ENCODE measurements at regions not wholly inside any gene's neighbourhood (a gene's known extent, or its start where the extent isn't known, plus 50 kb on each side); places are given as distances from the start of the nearest gene placed in this dataset.

GRCh38 chr10:124222988-124223710 lies 129.8 kb upstream of the CHST15 start:
- no peak for DNase-seq (ENCODE audit: low read depth, low spot score)
- no peak overlapping the region for H3K4me3 ChIP-seq (ENCODE audit: low read length)
- no peaks in the 10 kb centered on the region for H3K27me3 ChIP-seq (ENCODE audit: control insufficient read depth, insufficient read depth, low read length)
- no peaks in the 10 kb centered on the region for H3K4me1 ChIP-seq (ENCODE audit: control insufficient read depth, insufficient read depth, low read length)
- no CpG with 5 or more reads among the region's 10 CpGs for WGBS (ENCODE audit: insufficient coverage, insufficient read length)
- H3K27ac ChIP-seq (ENCODE audit: low read length): no peak overlapping the region
- no peaks in the 10 kb centered on the region for H3K36me3 ChIP-seq (ENCODE audit: control insufficient read depth, insufficient read depth, low read length)
- no peaks in the 10 kb centered on the region; the same call in 1 of the 2 replicates for H3K9me3 ChIP-seq (ENCODE audit: control insufficient read depth, insufficient read depth, low read length)

GRCh38 chr10:124222318-124222987 lies 129.1 kb upstream of the CHST15 start:
- Histone ChIP-seq H3K4me3 (ENCODE audit: low read length) (no peak overlapping the region), H3K9me3 (ENCODE audit: control insufficient read depth, insufficient read depth, low read length) (no peaks in the 10 kb centered on the region; the same call in 1 of the 2 replicates), H3K27me3 (ENCODE audit: control insufficient read depth, insufficient read depth, low read length) (no peaks in the 10 kb centered on the region), H3K4me1 (ENCODE audit: control insufficient read depth, insufficient read depth, low read length) (no peaks in the 10 kb centered on the region), H3K27ac (ENCODE audit: low read length) (no peak overlapping the region), H3K36me3 (ENCODE audit: control insufficient read depth, insufficient read depth, low read length) (no peaks in the 10 kb centered on the region)
- DNase-seq (ENCODE audit: low read depth, low spot score): no peak
- no CpG with 5 or more reads among the region's 15 CpGs for WGBS (ENCODE audit: insufficient coverage, insufficient read length)

- WGBS (ENCODE audit: insufficient coverage, insufficient read length): no CpG with 5 or more reads among the region's 22 CpGs
- Histone ChIP-seq H3K4me1 (ENCODE audit: control insufficient read depth, insufficient read depth, low read length) (no peaks in the 10 kb centered on the region), H3K27ac (ENCODE audit: low read length) (no peak overlapping the region), H3K4me3 (ENCODE audit: low read length) (no peak overlapping the region), H3K9me3 (ENCODE audit: control insufficient read depth, insufficient read depth, low read length) (no peaks in the 10 kb centered on the region; the same call in 1 of the 2 replicates), H3K36me3 (ENCODE audit: control insufficient read depth, insufficient read depth, low read length) (no peaks in the 10 kb centered on the region), H3K27me3 (ENCODE audit: control insufficient read depth, insufficient read depth, low read length) (no peaks in the 10 kb centered on the region)
- DNase-seq (ENCODE audit: low read depth, low spot score): no peak
Measured at GRCh38 chr10:124221356-124222317, 128.2 kb upstream of the CHST15 start.

- no peaks in the 10 kb centered on the region for H3K36me3 ChIP-seq (ENCODE audit: control insufficient read depth, insufficient read depth, low read length)
- H3K27me3 ChIP-seq (ENCODE audit: control insufficient read depth, insufficient read depth, low read length): no peaks in the 10 kb centered on the region
Measured at GRCh38 chr10:124220971-124221355, 127.6 kb upstream of the CHST15 start.

GRCh38 chr10:124220547-124220946 lies 127.1 kb upstream of the CHST15 start:
- DNase-seq (ENCODE audit: low read depth, low spot score): no peak
- Histone ChIP-seq H3K27ac (ENCODE audit: low read length) (no peak overlapping the region), H3K4me3 (ENCODE audit: low read length) (no peak overlapping the region), H3K4me1 (ENCODE audit: control insufficient read depth, insufficient read depth, low read length) (no peaks in the 10 kb centered on the region), H3K9me3 (ENCODE audit: control insufficient read depth, insufficient read depth, low read length) (no peaks in the 10 kb centered on the region), H3K36me3 (ENCODE audit: control insufficient read depth, insufficient read depth, low read length) (no peaks in the 10 kb centered on the region), H3K27me3 (ENCODE audit: control insufficient read depth, insufficient read depth, low read length) (no peaks in the 10 kb centered on the region)
- no CpG with 5 or more reads among the region's 6 CpGs for WGBS (ENCODE audit: insufficient coverage, insufficient read length)

More at GRCh38 chr10:124220971-124221355, 127.6 kb upstream of the CHST15 start:
- Histone ChIP-seq H3K27ac (ENCODE audit: low read length) (no peak overlapping the region), H3K4me3 (ENCODE audit: low read length) (no peak overlapping the region), H3K4me1 (ENCODE audit: control insufficient read depth, insufficient read depth, low read length) (no peaks in the 10 kb centered on the region), H3K9me3 (ENCODE audit: control insufficient read depth, insufficient read depth, low read length) (no peaks in the 10 kb centered on the region)
- no peak for DNase-seq (ENCODE audit: low read depth, low spot score)
- no CpG with 5 or more reads among the region's 12 CpGs for WGBS (ENCODE audit: insufficient coverage, insufficient read length)

- Histone ChIP-seq H3K27ac (ENCODE audit: low read length) (no peak overlapping the region), H3K36me3 (ENCODE audit: control insufficient read depth, insufficient read depth, low read length) (no peaks in the 10 kb centered on the region), H3K4me1 (ENCODE audit: control insufficient read depth, insufficient read depth, low read length) (no peaks in the 10 kb centered on the region), H3K27me3 (ENCODE audit: control insufficient read depth, insufficient read depth, low read length) (no peaks in the 10 kb centered on the region), H3K9me3 (ENCODE audit: control insufficient read depth, insufficient read depth, low read length) (no peaks in the 10 kb centered on the region), H3K4me3 (ENCODE audit: low read length) (no peak overlapping the region)
- WGBS (ENCODE audit: insufficient coverage, insufficient read length): no CpG with 5 or more reads among the region's 7 CpGs
- no peak for DNase-seq (ENCODE audit: low read depth, low spot score)
Measured at GRCh38 chr10:124219655-124220054, 126.3 kb upstream of the CHST15 start.

- no peak for DNase-seq (ENCODE audit: low read depth, low spot score)
- Histone ChIP-seq H3K27me3 (ENCODE audit: control insufficient read depth, insufficient read depth, low read length) (no peaks in the 10 kb centered on the region), H3K4me1 (ENCODE audit: control insufficient read depth, insufficient read depth, low read length) (no peaks in the 10 kb centered on the region), H3K9me3 (ENCODE audit: control insufficient read depth, insufficient read depth, low read length) (no peaks in the 10 kb centered on the region), H3K4me3 (ENCODE audit: low read length) (no peak overlapping the region), H3K27ac (ENCODE audit: low read length) (no peak overlapping the region), H3K36me3 (ENCODE audit: control insufficient read depth, insufficient read depth, low read length) (no peaks in the 10 kb centered on the region)
- WGBS (ENCODE audit: insufficient coverage, insufficient read length): no CpG with 5 or more reads among the region's 12 CpGs
Measured at GRCh38 chr10:124219062-124219461, 125.7 kb upstream of the CHST15 start.

- H3K27me3 ChIP-seq (ENCODE audit: control insufficient read depth, insufficient read depth, low read length): no peaks in the 10 kb centered on the region
- H3K27ac ChIP-seq (ENCODE audit: low read length): no peak overlapping the region
- WGBS (ENCODE audit: insufficient coverage, insufficient read length): no CpG with 5 or more reads among the region's 12 CpGs
- no peak overlapping the region for H3K4me3 ChIP-seq (ENCODE audit: low read length)
- no peaks in the 10 kb centered on the region for H3K9me3 ChIP-seq (ENCODE audit: control insufficient read depth, insufficient read depth, low read length)
- peak; percentile 20 for DNase-seq (ENCODE audit: low read depth, low spot score)
- H3K4me1 ChIP-seq (ENCODE audit: control insufficient read depth, insufficient read depth, low read length): no peaks in the 10 kb centered on the region
- H3K36me3 ChIP-seq (ENCODE audit: control insufficient read depth, insufficient read depth, low read length): no peaks in the 10 kb centered on the region
Measured at GRCh38 chr10:124217906-124218804, 124.8 kb upstream of the CHST15 start.

GRCh38 chr10:124217031-124217430 lies 123.6 kb upstream of the CHST15 start:
- H3K4me3 ChIP-seq (ENCODE audit: low read length): no peak overlapping the region
- H3K27ac ChIP-seq (ENCODE audit: low read length): no peak overlapping the region
- DNase-seq (ENCODE audit: low read depth, low spot score): no peak
- WGBS (ENCODE audit: insufficient coverage, insufficient read length): no CpG with 5 or more reads among the region's 9 CpGs
- no peaks in the 10 kb centered on the region for H3K36me3 ChIP-seq (ENCODE audit: control insufficient read depth, insufficient read depth, low read length)
- H3K27me3 ChIP-seq (ENCODE audit: control insufficient read depth, insufficient read depth, low read length): no peaks in the 10 kb centered on the region
- no peaks in the 10 kb centered on the region for H3K4me1 ChIP-seq (ENCODE audit: control insufficient read depth, insufficient read depth, low read length)
- no peaks in the 10 kb centered on the region for H3K9me3 ChIP-seq (ENCODE audit: control insufficient read depth, insufficient read depth, low read length)

Data from iPS DF 6.9 (cell line).